ENCODE measurements at regions not wholly inside any gene's neighbourhood (a gene's known extent, or its start where the extent isn't known, plus 50 kb on each side); places are given as distances from the start of the nearest gene placed in this dataset.
A peak's percentile ranks its signal among the peaks of the same experiment; 100 is the strongest.
"Not testable (repeated sequence)": the region's sequence is repeated elsewhere in the genome, so short reads cannot be mapped to it uniquely, and the experiment has no call there.

- no peak for FAIRE-seq
These were observed 50.3 kb upstream of the CABCOCO1 start for GRCh38 chr10:61612450-61612849.

GRCh38 chr10:61612009-61612408, 50.7 kb upstream of the CABCOCO1 start:
- FAIRE-seq: no peak

GRCh38 chr10:61609701-61610100, 53.0 kb upstream of the CABCOCO1 start:
- FAIRE-seq: peak; percentile 96

GRCh38 chr10:61608255-61609033, 54.3 kb upstream of the CABCOCO1 start:
- FAIRE-seq: peak; percentile 70

- peak; percentile 57 for FAIRE-seq
These were observed 55.5 kb upstream of the CABCOCO1 start for GRCh38 chr10:61606959-61607907.

- FAIRE-seq: no peak
These were observed 57.5 kb upstream of the CABCOCO1 start for GRCh38 chr10:61605221-61605620.

- FAIRE-seq: peak; percentile 45
These were observed 62.3 kb upstream of the CABCOCO1 start for GRCh38 chr10:61600399-61600798.

GRCh38 chr10:61594430-61594829, 68.3 kb upstream of the CABCOCO1 start:
- FAIRE-seq: no peak

- FAIRE-seq: no peak
These were observed 70.1 kb upstream of the CABCOCO1 start for GRCh38 chr10:61592581-61592980.

- FAIRE-seq: no peak
These were observed 73.0 kb upstream of the CABCOCO1 start for GRCh38 chr10:61589547-61590243.

GRCh38 chr10:61588770-61589211, 73.9 kb upstream of the CABCOCO1 start:
- FAIRE-seq: no peak

- FAIRE-seq: no peak
These were observed 75.9 kb upstream of the CABCOCO1 start for GRCh38 chr10:61586829-61587228.

- FAIRE-seq: no peak
These were observed 82.1 kb upstream of the CABCOCO1 start for GRCh38 chr10:61580608-61581007.

GRCh38 chr10:61570204-61570603, 92.5 kb upstream of the CABCOCO1 start:
- not testable (repeated sequence) for FAIRE-seq

- FAIRE-seq: no peak
These were observed 95.0 kb upstream of the CABCOCO1 start for GRCh38 chr10:61567729-61568128.

- FAIRE-seq: no peak
These were observed 96.7 kb upstream of the CABCOCO1 start for GRCh38 chr10:61565819-61566560.

GRCh38 chr10:61564444-61564843, 98.3 kb upstream of the CABCOCO1 start:
- no peak for FAIRE-seq

GRCh38 chr10:61559615-61560014, 103.1 kb upstream of the CABCOCO1 start:
- no peak for FAIRE-seq

GRCh38 chr10:61558188-61558587, 104.5 kb upstream of the CABCOCO1 start:
- no peak for FAIRE-seq

GRCh38 chr10:61554925-61555324, 101.7 kb upstream of the TMEM26 start:
- FAIRE-seq: no peak

GRCh38 chr10:61549861-61550260, 96.7 kb upstream of the TMEM26 start:
- FAIRE-seq: no peak

GRCh38 chr10:61548364-61548763, 95.2 kb upstream of the TMEM26 start:
- no peak for FAIRE-seq

All from endometrium (tissue), 2 donors.